ENCODE measurements at regions not wholly inside any gene's neighbourhood (a gene's known extent, or its start where the extent isn't known, plus 50 kb on each side); places are given as distances from the start of the nearest gene placed in this dataset.

DNA sequence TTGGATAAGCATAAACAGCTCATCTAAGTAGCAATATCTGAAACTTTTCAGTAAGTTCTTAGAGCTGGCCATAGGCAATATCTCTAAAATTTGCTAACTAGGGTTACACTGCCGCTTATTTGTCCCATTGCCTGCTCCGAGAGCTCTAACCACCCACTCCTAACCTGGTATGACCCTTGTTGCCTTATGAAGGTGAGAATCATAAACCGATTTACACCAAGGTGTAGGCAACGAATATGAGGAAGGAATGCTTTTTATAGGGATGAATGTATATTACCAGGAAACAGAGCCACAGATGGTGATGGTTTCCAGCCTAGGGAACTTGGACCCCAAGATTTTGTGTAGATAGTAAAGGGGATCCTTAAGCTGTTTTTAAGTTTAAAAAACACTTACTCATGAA, 440.9 kb downstream of the PDCD6IP start:
- no peak for TF ChIP-seq POLR2A (IDR thresholded peaks at IDR 0.05)
- TF ChIP-seq, protein P1, sequence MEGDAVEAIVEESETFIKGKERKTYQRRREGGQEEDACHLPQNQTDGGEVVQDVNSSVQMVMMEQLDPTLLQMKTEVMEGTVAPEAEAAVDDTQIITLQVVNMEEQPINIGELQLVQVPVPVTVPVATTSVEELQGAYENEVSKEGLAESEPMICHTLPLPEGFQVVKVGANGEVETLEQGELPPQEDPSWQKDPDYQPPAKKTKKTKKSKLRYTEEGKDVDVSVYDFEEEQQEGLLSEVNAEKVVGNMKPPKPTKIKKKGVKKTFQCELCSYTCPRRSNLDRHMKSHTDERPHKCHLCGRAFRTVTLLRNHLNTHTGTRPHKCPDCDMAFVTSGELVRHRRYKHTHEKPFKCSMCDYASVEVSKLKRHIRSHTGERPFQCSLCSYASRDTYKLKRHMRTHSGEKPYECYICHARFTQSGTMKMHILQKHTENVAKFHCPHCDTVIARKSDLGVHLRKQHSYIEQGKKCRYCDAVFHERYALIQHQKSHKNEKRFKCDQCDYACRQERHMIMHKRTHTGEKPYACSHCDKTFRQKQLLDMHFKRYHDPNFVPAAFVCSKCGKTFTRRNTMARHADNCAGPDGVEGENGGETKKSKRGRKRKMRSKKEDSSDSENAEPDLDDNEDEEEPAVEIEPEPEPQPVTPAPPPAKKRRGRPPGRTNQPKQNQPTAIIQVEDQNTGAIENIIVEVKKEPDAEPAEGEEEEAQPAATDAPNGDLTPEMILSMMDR (IDR thresholded peaks at IDR 0.05): no peak

All from lower leg skin (tissue), 3 donors.